Endothelial cell (in vitro differentiated cells): ENCODE measurements at regions not wholly inside any gene's neighbourhood (a gene's known extent, or its start where the extent isn't known, plus 50 kb on each side); places are given as distances from the start of the nearest gene placed in this dataset.

ENCODE experiments used
- DNase-seq: peaks from one replicate; pipeline ENCODE4 v3.0.0; 2021; ENCODE audit warnings: low spot score
- H3K27ac Mint-ChIP-seq: one replicate; pipeline ENCODE4 v1.8.0; 2021; ENCODE audit warnings: mixed read lengths, inconsistent platforms; ENCODE audit not compliant: unreplicated experiment
- H3K27me3 Mint-ChIP-seq: one replicate; pipeline ENCODE4 v1.8.0; 2021; ENCODE audit warnings: mild to moderate bottlenecking, moderate library complexity, mixed read lengths, inconsistent platforms; ENCODE audit not compliant: unreplicated experiment
- H3K36me3 Mint-ChIP-seq: one replicate; pipeline ENCODE4 v1.8.0; 2021; ENCODE audit warnings: mild to moderate bottlenecking, low read depth, mixed read lengths, inconsistent platforms; ENCODE audit not compliant: unreplicated experiment
- H3K4me1 Mint-ChIP-seq: one replicate; pipeline ENCODE4 v1.8.0; 2021; ENCODE audit warnings: mild to moderate bottlenecking, mixed read lengths, inconsistent platforms; ENCODE audit not compliant: unreplicated experiment
- H3K4me3 Mint-ChIP-seq: one replicate; pipeline ENCODE4 v1.8.0; 2021; ENCODE audit warnings: mild to moderate bottlenecking, mixed read lengths, inconsistent platforms; ENCODE audit not compliant: unreplicated experiment
- H3K9me3 Mint-ChIP-seq: one replicate; pipeline ENCODE4 v1.8.0; 2021; ENCODE audit warnings: mixed read lengths, inconsistent platforms; ENCODE audit not compliant: unreplicated experiment
- TF ChIP-seq, protein P1 (sequence below): fragments of 200-600 bp; sonication (generic); IDR thresholded peaks from one replicate; pipeline ENCODE4 v1.5.0; 2021; ENCODE audit warnings: antibody characterized with exemption; ENCODE audit not compliant: unreplicated experiment

DNA sequence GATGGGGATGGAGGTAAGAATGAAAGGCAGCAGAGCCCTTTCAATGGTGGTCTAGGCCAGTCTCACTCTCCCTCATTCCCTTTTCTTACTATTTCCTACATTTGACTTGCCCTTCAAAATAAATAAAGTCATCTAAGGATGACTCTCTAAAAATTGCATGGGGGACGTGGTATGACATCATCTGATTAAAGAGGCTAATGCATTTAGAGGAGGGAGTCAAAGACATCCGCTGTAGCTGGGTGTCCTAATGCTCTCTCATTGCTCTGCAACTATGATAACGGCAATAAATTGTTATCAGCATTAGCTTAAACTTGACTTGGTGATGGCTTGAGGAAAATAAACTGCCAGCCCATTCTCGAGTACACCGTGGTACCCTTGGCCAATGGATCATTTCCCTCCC, 225.6 kb upstream of the PBX1 start:
- Mint-ChIP-seq H3K27me3 (no peaks in the 10 kb centered on the region), H3K9me3 (no peaks in the 10 kb centered on the region), H3K36me3 (no peaks in the 10 kb centered on the region), H3K27ac (no peak overlapping the region), H3K4me3 (no peak overlapping the region), H3K4me1 (no peaks in the 10 kb centered on the region)
- TF ChIP-seq, protein P1, sequence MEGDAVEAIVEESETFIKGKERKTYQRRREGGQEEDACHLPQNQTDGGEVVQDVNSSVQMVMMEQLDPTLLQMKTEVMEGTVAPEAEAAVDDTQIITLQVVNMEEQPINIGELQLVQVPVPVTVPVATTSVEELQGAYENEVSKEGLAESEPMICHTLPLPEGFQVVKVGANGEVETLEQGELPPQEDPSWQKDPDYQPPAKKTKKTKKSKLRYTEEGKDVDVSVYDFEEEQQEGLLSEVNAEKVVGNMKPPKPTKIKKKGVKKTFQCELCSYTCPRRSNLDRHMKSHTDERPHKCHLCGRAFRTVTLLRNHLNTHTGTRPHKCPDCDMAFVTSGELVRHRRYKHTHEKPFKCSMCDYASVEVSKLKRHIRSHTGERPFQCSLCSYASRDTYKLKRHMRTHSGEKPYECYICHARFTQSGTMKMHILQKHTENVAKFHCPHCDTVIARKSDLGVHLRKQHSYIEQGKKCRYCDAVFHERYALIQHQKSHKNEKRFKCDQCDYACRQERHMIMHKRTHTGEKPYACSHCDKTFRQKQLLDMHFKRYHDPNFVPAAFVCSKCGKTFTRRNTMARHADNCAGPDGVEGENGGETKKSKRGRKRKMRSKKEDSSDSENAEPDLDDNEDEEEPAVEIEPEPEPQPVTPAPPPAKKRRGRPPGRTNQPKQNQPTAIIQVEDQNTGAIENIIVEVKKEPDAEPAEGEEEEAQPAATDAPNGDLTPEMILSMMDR: no peak
- DNase-seq: no peak

- Mint-ChIP-seq H3K9me3 (peaks cover 4% of the 10 kb centered on the region), H3K27me3 (no peaks in the 10 kb centered on the region), H3K36me3 (peaks cover 4% of the 10 kb centered on the region), H3K4me3 (no peak overlapping the region), H3K27ac (no peak overlapping the region), H3K4me1 (no peaks in the 10 kb centered on the region)
- TF ChIP-seq, protein P1: no peak
- DNase-seq: no peak
These were observed 221.6 kb upstream of the PBX1 start for GRCh38 chr1:164337394-164337793.

DNA sequence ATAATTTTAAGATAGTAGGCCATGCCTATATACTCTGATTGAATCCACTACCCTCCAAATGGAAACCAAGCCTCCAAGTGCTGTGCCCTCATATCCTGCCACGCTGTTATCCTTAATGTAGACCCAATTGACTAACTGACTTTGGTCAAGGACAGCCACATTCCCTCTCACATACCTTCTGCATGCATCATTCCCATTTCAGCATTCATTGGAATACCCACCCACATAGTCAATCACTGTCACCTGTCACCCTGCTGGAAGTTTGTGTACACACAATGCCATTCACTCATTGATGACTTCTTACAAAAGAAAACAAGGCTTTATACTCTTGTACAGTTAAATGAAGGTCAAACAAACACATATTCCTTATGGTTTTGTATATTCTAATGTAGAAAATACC, 221.1 kb upstream of the PBX1 start:
- no peak for DNase-seq
- H3K36me3 Mint-ChIP-seq: peaks cover 4% of the 10 kb centered on the region
- H3K27me3 Mint-ChIP-seq: no peaks in the 10 kb centered on the region
- H3K9me3 Mint-ChIP-seq: peaks cover 4% of the 10 kb centered on the region
- no peak overlapping the region for H3K27ac Mint-ChIP-seq
- TF ChIP-seq, protein P1: no peak
- H3K4me1 Mint-ChIP-seq: peaks cover under 1% of the 10 kb centered on the region
- no peak overlapping the region for H3K4me3 Mint-ChIP-seq

GRCh38 chr1:164343189-164343588, 215.8 kb upstream of the PBX1 start:
- Mint-ChIP-seq H3K4me3 (no peak overlapping the region), H3K9me3 (peaks cover 4% of the 10 kb centered on the region), H3K4me1 (peaks cover 7% of the 10 kb centered on the region), H3K27ac (no peak overlapping the region), H3K36me3 (peaks cover 4% of the 10 kb centered on the region), H3K27me3 (no peaks in the 10 kb centered on the region)
- no peak for DNase-seq
- TF ChIP-seq, protein P1: no peak

DNA sequence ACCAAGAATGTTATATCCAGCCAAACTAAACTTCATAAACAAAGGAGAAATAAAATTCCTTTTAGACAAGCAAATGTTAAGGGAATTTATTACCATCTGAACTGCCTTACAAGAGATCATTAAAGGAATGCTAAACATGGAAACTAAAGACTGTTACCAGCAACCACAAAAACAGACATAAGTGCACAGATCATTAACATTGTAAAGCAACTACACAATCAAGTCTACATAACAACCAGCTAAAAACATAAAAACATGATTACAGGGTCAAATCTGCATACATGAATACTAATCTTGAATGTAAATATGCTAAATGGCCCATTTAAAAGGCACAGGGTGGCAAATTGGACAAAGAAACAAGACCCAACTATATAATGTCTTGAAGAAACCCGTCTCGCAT, 211.0 kb upstream of the PBX1 start:
- Mint-ChIP-seq H3K27me3 (no peaks in the 10 kb centered on the region), H3K36me3 (no peaks in the 10 kb centered on the region), H3K4me1 (peaks cover 6% of the 10 kb centered on the region), H3K27ac (no peak overlapping the region), H3K4me3 (no peak overlapping the region), H3K9me3 (no peaks in the 10 kb centered on the region)
- no peak for DNase-seq
- TF ChIP-seq, protein P1: no peak
